ENCODE measurements at regions not wholly inside any gene's neighbourhood (a gene's known extent, or its start where the extent isn't known, plus 50 kb on each side); places are given as distances from the start of the nearest gene placed in this dataset.

- ATAC-seq, result no peak
These were observed 1339.6 kb upstream of the LRRTM1 start for GRCh38 chr2:81644189-81644588.

GRCh38 chr2:81624825-81625224, 1320.3 kb upstream of the LRRTM1 start:
- no peak for ATAC-seq

GRCh38 chr2:81600088-81600487, 1295.5 kb upstream of the LRRTM1 start:
- ATAC-seq, result no peak

GRCh38 chr2:81598453-81598852, 1293.9 kb upstream of the LRRTM1 start:
- no peak for ATAC-seq

- ATAC-seq, result no peak
These were observed 1284.9 kb upstream of the LRRTM1 start for GRCh38 chr2:81589406-81589805.

DNA sequence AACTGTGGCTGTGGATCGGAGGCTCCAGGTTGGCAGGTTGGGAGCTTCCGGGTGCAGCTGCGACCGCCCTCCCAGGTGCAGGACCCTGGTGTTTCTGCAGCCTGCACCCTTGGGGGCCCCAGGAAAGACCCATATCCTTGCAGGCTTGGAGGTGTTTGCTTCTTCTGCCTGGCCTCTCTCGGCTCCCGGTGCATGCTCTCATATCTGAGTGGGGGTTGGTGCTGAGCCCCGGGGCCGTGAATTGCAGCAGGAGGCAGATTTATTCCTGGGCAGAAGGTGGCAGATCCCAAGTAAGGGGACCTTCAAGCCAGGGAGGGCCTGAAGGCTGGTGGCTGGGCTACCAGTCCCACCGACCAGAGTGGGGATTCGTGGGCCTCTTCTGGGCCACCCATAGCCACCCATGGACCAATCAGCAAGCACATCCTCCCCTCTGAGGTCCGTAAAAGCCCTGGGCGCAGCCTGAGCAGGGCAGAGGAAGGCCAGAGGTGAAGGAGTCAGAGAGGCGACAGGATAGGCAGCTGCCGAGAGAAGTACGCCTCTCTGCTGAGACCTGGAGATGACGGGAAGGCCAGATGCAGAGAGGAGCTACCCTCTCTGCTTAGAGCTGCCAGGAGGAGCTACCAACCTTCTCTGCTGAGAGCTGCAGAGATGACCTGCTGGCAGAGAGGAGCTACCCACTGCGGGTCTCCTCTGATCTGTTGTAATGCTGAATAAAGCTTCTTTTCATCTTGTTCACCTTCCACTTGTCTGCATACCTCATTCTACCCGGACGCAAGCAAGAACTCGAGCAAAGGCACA, 1279.0 kb upstream of the LRRTM1 start:
- ATAC-seq, result no peak

DNA sequence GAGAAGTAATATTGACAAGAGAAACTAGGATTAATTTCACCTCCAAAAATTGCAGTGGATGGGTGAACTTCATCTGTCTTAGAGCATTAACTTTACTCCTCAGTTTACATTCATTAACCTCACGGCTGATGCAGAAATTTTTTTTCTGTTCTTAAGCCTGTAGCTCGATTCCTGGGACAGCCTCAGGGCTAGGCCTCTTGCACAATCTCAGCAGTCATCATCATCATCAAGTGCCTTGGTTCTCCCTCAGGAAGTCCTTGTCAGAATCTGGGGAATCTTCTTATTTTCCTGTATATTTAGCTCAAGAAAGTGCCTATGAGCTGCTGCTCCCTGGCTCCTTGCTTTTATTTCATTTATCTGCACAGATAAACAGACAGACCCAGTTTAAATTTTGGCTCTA, 1272.2 kb upstream of the LRRTM1 start:
- no peak for ATAC-seq

DNA sequence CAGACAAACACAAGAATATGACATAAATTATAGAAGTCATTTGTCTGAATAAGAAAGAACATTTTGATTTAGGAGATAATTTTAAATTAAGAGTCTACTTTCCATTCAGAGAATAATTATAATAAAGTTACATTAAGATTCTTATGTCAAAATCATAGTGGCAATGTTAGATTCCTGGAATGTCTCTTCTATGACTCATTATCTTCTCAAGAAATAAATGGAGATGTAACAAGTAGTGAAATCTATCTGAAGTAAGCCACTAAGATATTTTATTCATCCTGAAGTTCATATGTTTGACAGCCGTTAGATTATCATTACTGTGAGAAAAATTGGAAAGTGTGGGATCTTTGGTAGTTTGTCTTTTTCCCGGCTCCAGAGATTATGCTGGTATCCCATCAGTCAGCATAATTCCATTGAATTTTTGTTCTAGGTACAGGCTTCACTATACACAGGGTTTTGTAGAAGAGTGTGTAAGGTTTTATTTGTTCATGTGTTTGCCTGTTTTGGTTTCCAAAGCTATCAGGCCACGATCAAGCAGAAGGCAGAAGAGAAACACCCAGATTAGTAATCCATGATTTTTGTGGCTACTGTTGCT, 1246.6 kb upstream of the LRRTM1 start:
- ATAC-seq, result no peak

DNA sequence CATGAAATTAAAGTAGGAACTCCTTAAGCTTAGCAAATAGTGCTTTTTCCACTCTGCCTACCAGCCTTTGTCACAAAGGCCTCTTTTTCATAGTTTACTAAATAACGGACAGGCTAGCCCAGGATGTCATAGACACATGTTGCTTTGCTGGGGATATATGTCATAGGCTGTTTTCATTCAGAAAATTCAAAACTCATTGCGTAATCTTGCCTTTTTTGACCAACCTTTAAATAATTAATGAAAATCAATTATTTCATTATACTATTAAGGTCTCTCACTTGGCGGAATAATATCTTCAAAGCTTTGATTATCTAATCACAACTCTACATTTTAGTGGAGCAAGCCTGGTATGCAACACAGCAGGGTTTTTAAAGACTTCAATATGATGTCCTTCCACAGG, 1245.7 kb upstream of the LRRTM1 start:
- no peak for ATAC-seq

DNA sequence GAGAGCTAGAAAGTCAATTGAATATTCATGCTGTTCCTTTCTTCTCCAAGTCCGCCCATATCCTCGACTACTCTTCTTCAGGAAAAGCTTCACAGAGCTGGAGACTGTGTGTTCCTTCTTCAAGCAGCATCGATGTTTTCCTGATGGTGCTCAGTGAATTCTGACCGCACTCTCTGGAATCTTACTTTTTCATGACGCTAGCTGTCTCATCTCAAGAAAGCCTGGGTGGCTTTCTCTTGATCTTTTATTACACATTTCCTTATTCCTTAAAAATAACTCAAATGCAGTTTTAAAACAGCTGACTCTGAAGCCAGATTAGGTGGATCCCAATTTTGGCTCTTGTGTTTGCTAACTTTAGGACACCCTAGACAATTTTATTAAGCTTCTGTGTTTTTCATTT, 1245.1 kb upstream of the LRRTM1 start:
- no peak for ATAC-seq

- no peak for ATAC-seq
These were observed 1241.1 kb upstream of the LRRTM1 start for GRCh38 chr2:81545626-81546025.

DNA sequence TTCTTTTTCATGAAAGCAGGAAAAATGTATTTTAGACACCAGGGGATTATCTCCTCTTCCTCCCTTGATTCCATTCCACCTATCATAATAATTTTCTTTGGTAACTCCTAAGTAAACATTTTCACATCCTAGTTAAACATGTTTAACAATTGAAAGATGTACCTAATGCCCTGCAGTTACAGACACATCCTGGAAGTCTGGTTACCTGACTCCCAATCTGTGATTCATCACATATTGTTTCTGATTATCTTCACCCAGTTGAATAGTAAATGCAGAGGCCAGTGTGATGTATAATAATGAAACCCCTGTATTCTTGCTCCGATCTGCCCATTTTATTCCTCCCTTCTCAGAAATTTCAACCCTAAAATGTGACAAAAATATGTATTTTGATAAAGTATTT, 1237.6 kb upstream of the LRRTM1 start:
- ATAC-seq, result no peak

GRCh38 chr2:81529944-81530343, 1225.4 kb upstream of the LRRTM1 start:
- ATAC-seq, result no peak

DNA sequence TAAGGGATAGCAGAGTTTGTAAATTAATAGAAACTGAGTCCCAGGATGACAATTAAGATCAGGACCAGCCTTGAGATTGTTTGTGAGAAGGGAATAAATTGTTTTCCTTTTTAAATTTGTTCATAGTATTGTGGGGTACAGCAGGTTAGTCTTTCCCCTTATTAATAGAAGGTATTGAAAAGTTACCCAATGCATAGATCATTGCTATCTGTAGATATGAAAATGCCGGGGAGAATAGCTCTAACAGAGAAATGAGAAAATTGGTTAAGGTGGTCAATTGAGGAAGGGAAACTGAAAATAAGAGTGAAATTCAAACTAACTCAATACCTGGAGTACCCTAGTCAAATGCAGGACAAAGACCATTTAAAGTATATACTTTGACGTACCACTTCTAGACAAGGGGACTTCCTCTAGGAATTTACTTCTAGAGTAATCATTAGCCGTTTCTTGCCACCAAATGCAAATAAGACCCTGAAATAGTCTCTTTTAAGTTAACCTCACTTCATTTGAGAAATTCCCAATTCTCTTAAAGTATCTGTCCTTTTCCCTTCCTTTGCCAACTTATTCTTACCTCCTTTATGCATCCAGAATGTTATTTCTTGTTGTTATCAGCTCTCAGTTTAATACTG, 1224.4 kb upstream of the LRRTM1 start:
- ATAC-seq, result no peak

- ATAC-seq, result no peak
These were observed 1218.8 kb upstream of the LRRTM1 start for GRCh38 chr2:81523344-81523743.

DNA sequence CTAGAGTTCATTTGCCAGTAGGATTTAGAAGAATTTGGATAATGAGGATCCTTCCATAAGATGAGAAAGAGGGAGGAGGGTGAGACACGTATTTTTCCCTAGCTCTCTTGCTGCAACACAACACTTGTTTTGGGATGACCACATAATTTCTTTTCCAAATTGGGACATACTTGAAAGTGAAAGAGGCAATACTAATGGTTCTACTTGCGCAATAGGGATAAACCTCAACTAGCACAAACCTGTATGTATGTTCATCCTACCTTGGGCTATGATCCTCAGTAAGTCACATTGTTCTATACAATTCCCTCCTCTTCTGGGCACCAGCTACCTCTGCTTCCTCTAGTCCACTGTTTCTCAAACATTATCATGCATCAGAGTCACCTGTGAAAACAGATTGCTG, 1208.8 kb upstream of the LRRTM1 start:
- no peak for ATAC-seq

DNA sequence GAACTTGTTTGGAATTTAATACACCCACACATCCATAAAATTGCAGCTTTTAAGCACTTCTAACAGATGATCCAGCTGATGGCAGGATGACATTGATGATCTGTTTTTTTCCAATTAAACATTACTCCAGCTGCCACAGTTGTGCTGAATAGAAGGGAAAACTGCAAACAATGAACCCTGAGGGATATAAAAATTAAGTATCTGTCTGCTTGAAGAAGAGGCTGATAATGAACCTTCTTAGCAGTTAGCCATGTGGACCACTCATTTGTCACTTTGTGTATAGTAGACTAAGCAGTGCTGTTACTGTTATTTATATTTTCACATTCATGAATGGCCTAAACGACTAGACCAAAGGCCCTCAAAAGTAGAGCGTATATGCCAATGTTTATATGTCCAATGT, 1201.0 kb upstream of the LRRTM1 start:
- no peak for ATAC-seq

DNA sequence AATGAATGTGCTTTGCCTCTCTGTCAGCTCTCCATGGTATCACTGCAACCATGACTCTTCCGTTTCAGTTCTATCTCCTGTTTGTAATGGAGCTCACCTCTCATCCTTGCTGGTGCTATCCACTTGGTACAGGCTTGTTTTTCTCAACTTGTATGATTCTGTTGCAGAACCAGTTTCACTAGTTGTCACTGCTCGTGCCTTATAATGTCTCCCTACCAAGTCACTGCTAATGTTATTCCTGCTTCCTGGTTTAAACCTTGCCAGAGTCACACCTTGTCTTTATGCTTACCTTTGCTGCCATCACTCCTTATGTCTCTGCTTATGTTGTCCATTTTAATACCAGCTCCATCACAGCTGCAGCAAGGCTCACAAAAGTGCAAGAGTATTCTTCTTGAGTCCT, 1191.0 kb upstream of the LRRTM1 start:
- ATAC-seq, result peak; percentile 32

GRCh38 chr2:81483254-81483653, 1178.7 kb upstream of the LRRTM1 start:
- no peak for ATAC-seq

- no peak for ATAC-seq
These were observed 1177.4 kb upstream of the LRRTM1 start for GRCh38 chr2:81481994-81482368.

- ATAC-seq, result no peak
These were observed 1176.9 kb upstream of the LRRTM1 start for GRCh38 chr2:81481242-81481993.

- ATAC-seq, result no peak
These were observed 1162.5 kb upstream of the LRRTM1 start for GRCh38 chr2:81467096-81467495.

DNA sequence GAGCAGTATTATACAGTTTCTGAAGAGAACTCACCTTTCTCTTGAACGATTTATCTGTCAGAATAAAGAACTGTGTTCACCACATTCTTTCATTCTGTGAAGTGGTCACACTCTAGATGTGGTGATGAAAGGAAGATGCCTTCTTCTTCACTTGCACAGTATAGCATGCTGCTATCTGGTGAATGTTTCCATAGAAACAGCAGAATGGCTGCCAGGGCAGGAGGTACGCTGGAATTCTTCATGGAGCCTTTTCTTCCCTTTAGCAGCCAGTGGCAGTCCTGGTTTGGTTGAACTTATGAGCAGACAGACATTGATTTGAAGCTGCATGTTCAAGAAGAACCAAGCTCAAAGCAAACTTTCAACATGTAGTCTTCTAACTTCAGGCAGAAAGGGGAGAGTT, 1157.9 kb upstream of the LRRTM1 start:
- ATAC-seq, result no peak
